Stomach (tissue), 8 donors: ENCODE measurements at regions not wholly inside any gene's neighbourhood (a gene's known extent, or its start where the extent isn't known, plus 50 kb on each side); places are given as distances from the start of the nearest gene placed in this dataset.
"Not testable (repeated sequence)": the region's sequence is repeated elsewhere in the genome, so short reads cannot be mapped to it uniquely, and the experiment has no call there.

Source experiments
- DNase-seq, 2 donors: peaks; one replicate each; pipeline versions ENCODE4 v3.0.0 to v3.0.0-alpha.2; 2013 to 2019
- H3K27ac ChIP-seq, 5 donors: fragments of 200-600 bp in 4 of 5; sonication (generic) in 4 of 5; one replicate each; pipeline ENCODE4 v1.5.1; 2013 to 2019; ENCODE audit warnings: mild to moderate bottlenecking in 1 of 5, moderate library complexity in 1 of 5
- H3K27me3 ChIP-seq, 3 donors: fragments of 200-600 bp; sonication (generic); one replicate each; pipeline ENCODE4 v1.5.1; 2017 to 2019; ENCODE audit warnings: mixed run types in 1 of 3
- H3K36me3 ChIP-seq, 4 donors: fragments of 200-600 bp; sonication (generic); 1 replicate in 3 of 4; 2 replicates in 1 of 4; pipeline ENCODE4 v1.5.1; 2016 to 2019
- H3K4me1 ChIP-seq, 4 donors: fragments of 200-600 bp; sonication (generic); one replicate each; pipeline ENCODE4 v1.5.1; 2016 to 2019
- H3K4me3 ChIP-seq, 4 donors: fragments of 200-600 bp; sonication (generic) in 3 of 4; one replicate each; pipeline ENCODE4 v1.5.1; 2016 to 2019; ENCODE audit warnings: mild to moderate bottlenecking in 1 of 4
- H3K9me3 ChIP-seq, 4 donors: fragments of 200-600 bp; sonication (generic); one replicate each; pipeline ENCODE4 v1.5.1; 2016 to 2019
- CTCF ChIP-seq, 7 experiments: fragments of 450-650 bp in 4 of 7; fragments of 200-600 bp in 3 of 7; sonication (generic) in 3 of 7; IDR thresholded peaks; one replicate each; pipeline ENCODE4 v1.5.1; 2016 to 2019; ENCODE audit warnings: antibody characterized with exemption in 7 of 7, control low read depth in 2 of 7, mild to moderate bottlenecking in 1 of 7
- EP300 ChIP-seq: sonication (generic); formaldehyde crosslinking; IDR thresholded peaks from one replicate; pipeline ENCODE4 v1.6.1; 2017; ENCODE audit warnings: antibody characterized with exemption
- POLR2A ChIP-seq, 4 donors: fragments of 450-650 bp; IDR thresholded peaks; one replicate each; pipeline ENCODE4 v1.6.1; 2016; ENCODE audit warnings: antibody characterized with exemption in 4 of 4, control low read depth in 2 of 4, mild to moderate bottlenecking in 1 of 4, moderate library complexity in 1 of 4
- POLR2AphosphoS5 ChIP-seq, 3 donors: sonication (generic); formaldehyde crosslinking; IDR thresholded peaks; one replicate each; pipeline ENCODE4 v1.6.1; 2016; ENCODE audit warnings: antibody characterized with exemption in 3 of 3
- WGBS, 5 donors: extraction: QIAGEN DNeasy Blood & Tissue Kit in 3 of 5; methylation state at CpG; one replicate each; pipeline versions ENCODE4 v1.1.5 to v1.1.7; 2013 to 2018; 5-methylcytosine and 5-hydroxymethylcytosine counted together
- intact Hi-C: fragments of 100-400 bp; cut with DNase I; formaldehyde crosslinking; loops from one replicate; pipeline ENCODE4 v1.15.1; 2023; ENCODE audit warnings: low total_unique reads
- donor health status: healthy with polysubstance abuse.
- donor health status: Bipolar disorder and iron deficiency.
- donor health status: healthy.

GRCh38 chr7:63096141-63096540, 902.5 kb upstream of the ZNF722 start:
- TF ChIP-seq CTCF (IDR thresholded peaks at IDR 0.05), result no peak
- no peak for TF ChIP-seq POLR2A (IDR thresholded peaks at IDR 0.05)
- TF ChIP-seq POLR2AphosphoS5 (IDR thresholded peaks at IDR 0.05), result no peak
- no peak for TF ChIP-seq EP300
- Histone ChIP-seq H3K4me1 (no peaks in the 10 kb centered on the region), H3K27me3 (no peaks in the 10 kb centered on the region), H3K27ac (no peak overlapping the region), H3K36me3 (no peaks in the 10 kb centered on the region), H3K9me3 (peaks cover 0 to 27% (median 21%) of the 10 kb centered on the region in 4 donors), H3K4me3 (no peak overlapping the region)
- intact Hi-C loops, result no loop called here
- WGBS, 5 donors, result 69 to 100% (median 74%) methylated on average over 2 to 3 of the region's 3 CpGs
- no peak for DNase-seq

DNA sequence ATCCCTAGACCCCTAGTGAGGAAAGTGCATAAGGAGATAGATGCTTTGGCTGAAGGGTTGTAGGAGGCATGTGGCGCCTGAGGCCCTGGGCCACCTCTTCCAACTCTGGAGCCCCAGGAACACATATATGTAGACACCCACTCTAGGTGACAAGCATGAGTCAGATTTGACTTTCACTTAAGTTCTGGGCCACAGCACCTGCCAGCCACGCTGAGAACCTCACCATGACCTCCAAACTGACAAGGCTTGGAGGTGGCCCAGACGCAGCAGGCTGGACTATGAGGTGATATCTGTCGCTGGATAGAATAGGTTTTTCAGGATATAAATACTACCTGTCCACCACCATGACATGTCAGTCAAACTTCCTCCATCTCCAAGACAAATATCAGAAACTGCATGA, 894.0 kb upstream of the ZNF722 start:
- H3K9me3 ChIP-seq, result peaks cover 6 to 84% (median 56%) of the 10 kb centered on the region in 4 donors

GRCh38 chr7:63105978-63106377, 892.7 kb upstream of the ZNF722 start:
- Histone ChIP-seq H3K4me3 (no peak overlapping the region), H3K36me3 (no peaks in the 10 kb centered on the region), H3K9me3 (peaks cover 6 to 81% (median 53%) of the 10 kb centered on the region in 4 donors), H3K27ac (no peak overlapping the region), H3K4me1 (no peaks in the 10 kb centered on the region), H3K27me3 (no peaks in the 10 kb centered on the region)
- intact Hi-C loops, result no loop called here
- 82 to 89% (median 84%) methylated on average over 4 of the region's 4 CpGs for WGBS, 5 donors
- DNase-seq, result no peak
- TF ChIP-seq CTCF (IDR thresholded peaks at IDR 0.05) (no peak), POLR2AphosphoS5 (IDR thresholded peaks at IDR 0.05) (no peak), EP300 (no peak), POLR2A (IDR thresholded peaks at IDR 0.05) (no peak)

More for the DNA sequence above, 894.0 kb upstream of the ZNF722 start:
- no peaks in the 10 kb centered on the region for H3K36me3 ChIP-seq
- 58 to 70% (median 66%) methylated on average over 4 of the region's 4 CpGs for WGBS, 5 donors
- TF ChIP-seq CTCF (IDR thresholded peaks at IDR 0.05) (no peak), EP300 (no peak), POLR2A (IDR thresholded peaks at IDR 0.05) (no peak), POLR2AphosphoS5 (IDR thresholded peaks at IDR 0.05) (no peak)
- no peaks in the 10 kb centered on the region for H3K4me1 ChIP-seq
- H3K27ac ChIP-seq, result no peak overlapping the region
- no peak for DNase-seq
- H3K4me3 ChIP-seq, result no peak overlapping the region
- H3K27me3 ChIP-seq, result no peaks in the 10 kb centered on the region
- intact Hi-C loops, result no loop called here

- H3K27me3 ChIP-seq, result no peaks in the 10 kb centered on the region
- WGBS, 5 donors, result 72 to 84% (median 81%) methylated on average over 9 to 11 of the region's 11 CpGs
- peaks cover 6 to 81% (median 53%) of the 10 kb centered on the region in 4 donors for H3K9me3 ChIP-seq
- TF ChIP-seq CTCF (IDR thresholded peaks at IDR 0.05) (no peak), POLR2AphosphoS5 (IDR thresholded peaks at IDR 0.05) (no peak), EP300 (no peak), POLR2A (IDR thresholded peaks at IDR 0.05) (no peak)
- DNase-seq, result no peak
- no peaks in the 10 kb centered on the region for H3K4me1 ChIP-seq
- H3K36me3 ChIP-seq, result no peaks in the 10 kb centered on the region
- intact Hi-C loops, result no loop called here
- H3K27ac ChIP-seq, result no peak overlapping the region
- no peak overlapping the region for H3K4me3 ChIP-seq
Measured at GRCh38 chr7:63106506-63107388, 891.9 kb upstream of the ZNF722 start.

DNA sequence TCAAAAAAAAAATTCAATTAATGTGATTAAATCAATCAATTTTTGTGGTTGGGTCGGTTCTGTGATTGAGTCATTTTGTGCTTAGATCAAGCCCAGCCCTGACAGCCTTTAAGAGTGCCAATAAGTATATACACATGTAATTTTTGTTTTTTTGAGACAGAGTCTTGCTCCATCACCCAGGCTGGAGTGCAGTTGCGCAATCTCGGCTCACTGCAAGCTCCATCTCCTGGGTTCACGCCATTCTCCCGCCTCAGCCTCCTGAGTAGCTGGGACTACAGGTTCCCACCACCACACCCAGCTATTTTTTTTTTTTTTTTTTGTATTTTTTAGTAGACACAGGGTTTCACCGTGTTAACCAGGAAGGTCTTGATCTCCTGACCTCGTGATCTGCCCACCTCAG, 887.1 kb upstream of the ZNF722 start:
- 72 to 81% (median 75%) methylated on average over 7 of the region's 7 CpGs for WGBS, 5 donors
- H3K27ac ChIP-seq, DNase-seq, H3K4me3 ChIP-seq, H3K4me1 ChIP-seq, H3K36me3 ChIP-seq, intact Hi-C loops, H3K27me3 ChIP-seq: not testable (repeated sequence)
- peaks cover 5 to 78% (median 54%) of the 10 kb centered on the region in 4 donors for H3K9me3 ChIP-seq
